ENCODE measurements at regions not wholly inside any gene's neighbourhood (a gene's known extent, or its start where the extent isn't known, plus 50 kb on each side); places are given as distances from the start of the nearest gene placed in this dataset.
A peak's percentile ranks its signal among the peaks of the same experiment; 100 is the strongest.

- no peak overlapping the region for H3K27ac ChIP-seq (ENCODE audit: low read length)
- no peaks in the 10 kb centered on the region for H3K9me3 ChIP-seq (ENCODE audit: control insufficient read depth, low read length)
- no peak for DNase-seq
- no peaks in the 10 kb centered on the region for H3K4me1 ChIP-seq (ENCODE audit: control insufficient read depth, insufficient read depth, low read length)
- H3K4me3 ChIP-seq (ENCODE audit: low read length), result no peak overlapping the region
- no peaks in the 10 kb centered on the region for H3K27me3 ChIP-seq (ENCODE audit: control insufficient read depth, insufficient read depth)
- WGBS, result 88% methylated on average over 7 of the region's 7 CpGs
- ATAC-seq, result no peak
- intact Hi-C loops (cut with DNase I), result no loop called here
Observed at GRCh38 chr7:128161466-128162125, 79.5 kb upstream of the LEP start.

- no peaks in the 10 kb centered on the region for H3K27me3 ChIP-seq (ENCODE audit: control insufficient read depth, insufficient read depth)
- 70% methylated on average over 2 of the region's 2 CpGs for WGBS
- DNase-seq (no peak), ATAC-seq (no peak)
- H3K4me3 ChIP-seq (ENCODE audit: low read length), result no peak overlapping the region
- H3K27ac ChIP-seq (ENCODE audit: low read length), result no peak overlapping the region
- H3K4me1 ChIP-seq (ENCODE audit: control insufficient read depth, insufficient read depth, low read length), result no peaks in the 10 kb centered on the region
- intact Hi-C loops (cut with DNase I), result no loop called here
- no peaks in the 10 kb centered on the region for H3K9me3 ChIP-seq (ENCODE audit: control insufficient read depth, low read length)
Observed at GRCh38 chr7:128162666-128163065, 78.4 kb upstream of the LEP start.

DNA sequence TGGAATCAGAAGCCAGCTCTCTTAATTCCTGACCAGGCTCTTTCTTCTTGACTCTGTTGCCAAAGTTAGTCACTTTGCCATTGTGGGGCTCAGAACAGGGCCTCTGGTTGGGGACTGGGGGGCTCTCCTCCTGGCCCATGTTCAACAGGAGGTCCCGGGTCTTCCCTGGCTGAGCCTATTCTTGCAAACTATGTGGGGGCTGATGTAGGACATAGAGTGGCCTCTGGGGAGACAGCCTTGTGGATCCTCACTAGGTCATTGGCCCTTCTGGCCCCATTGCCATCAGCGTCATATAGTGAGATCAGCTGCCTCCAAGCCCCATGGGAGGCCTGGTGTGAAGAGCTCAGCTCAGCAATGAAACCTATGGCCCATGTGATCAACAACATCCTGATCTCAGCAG is 77.6 kb upstream of the LEP start:
- Histone ChIP-seq H3K4me1 (ENCODE audit: control insufficient read depth, insufficient read depth, low read length) (peaks cover 2% of the 10 kb centered on the region), H3K4me3 (ENCODE audit: low read length) (no peak overlapping the region), H3K9me3 (ENCODE audit: control insufficient read depth, low read length) (no peaks in the 10 kb centered on the region), H3K27ac (ENCODE audit: low read length) (no peak overlapping the region), H3K27me3 (ENCODE audit: control insufficient read depth, insufficient read depth) (no peaks in the 10 kb centered on the region)
- WGBS, result 93% methylated on average over 2 of the region's 2 CpGs
- intact Hi-C loops (cut with DNase I), result no loop called here
- DNase-seq (no peak), ATAC-seq (no peak)

DNA sequence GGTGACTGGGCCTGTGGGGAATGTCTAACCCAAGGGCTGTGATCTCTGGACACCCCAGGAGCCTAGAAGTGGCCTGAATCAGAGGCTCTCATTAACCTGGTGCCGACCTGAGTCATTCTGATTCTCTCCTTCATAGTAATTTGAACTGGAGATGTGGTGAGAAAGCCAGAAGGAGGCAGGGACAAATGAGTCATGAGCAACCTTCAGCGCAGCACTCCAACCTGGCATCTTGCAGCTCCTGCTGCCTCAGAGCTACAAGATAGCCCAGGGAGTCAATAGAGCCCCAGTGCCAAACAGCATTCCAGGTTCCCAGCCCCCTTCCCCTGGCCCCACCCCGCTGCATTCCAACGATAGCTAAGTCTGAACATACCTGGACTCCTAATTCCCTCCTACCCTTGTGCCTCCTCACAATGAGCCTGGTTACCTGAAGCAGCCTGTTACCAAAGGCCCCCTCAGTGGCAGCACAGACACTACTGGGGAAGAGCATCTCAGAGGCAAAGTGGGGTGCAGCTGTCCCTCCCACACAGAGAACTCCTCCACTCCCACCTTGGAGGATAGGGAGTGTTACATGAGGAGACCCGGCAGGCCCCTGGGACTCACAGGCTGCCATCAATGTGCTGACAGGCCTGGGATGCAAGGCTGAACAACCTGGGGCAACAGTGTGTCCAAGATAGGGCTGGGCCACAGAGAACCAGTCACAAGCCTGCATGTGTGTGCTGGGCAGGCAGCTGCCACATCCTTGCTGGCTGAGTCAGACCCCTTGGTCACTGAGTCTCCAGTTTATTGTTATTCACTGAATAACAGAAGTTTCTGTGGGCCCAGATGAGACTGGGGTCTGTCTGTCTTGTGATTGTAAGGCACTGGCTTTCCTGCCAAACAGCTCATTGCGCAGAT is 76.8 kb upstream of the LEP start:
- peaks cover 2% of the 10 kb centered on the region for H3K4me1 ChIP-seq (ENCODE audit: control insufficient read depth, insufficient read depth, low read length)
- ATAC-seq, result no peak
- H3K9me3 ChIP-seq (ENCODE audit: control insufficient read depth, low read length), result no peaks in the 10 kb centered on the region
- DNase-seq, result no peak
- no peak overlapping the region for H3K4me3 ChIP-seq (ENCODE audit: low read length)
- H3K27ac ChIP-seq (ENCODE audit: low read length), result no peak overlapping the region
- no peaks in the 10 kb centered on the region for H3K27me3 ChIP-seq (ENCODE audit: control insufficient read depth, insufficient read depth)
- intact Hi-C loops (cut with DNase I), result no loop called here
- 70% methylated on average over 6 of the region's 6 CpGs for WGBS

GRCh38 chr7:128164955-128165670 is 76.0 kb upstream of the LEP start:
- 84% methylated on average over 6 of the region's 6 CpGs for WGBS
- Histone ChIP-seq H3K27ac (ENCODE audit: low read length) (no peak overlapping the region), H3K4me1 (ENCODE audit: control insufficient read depth, insufficient read depth, low read length) (peaks cover 2% of the 10 kb centered on the region), H3K4me3 (ENCODE audit: low read length) (no peak overlapping the region), H3K9me3 (ENCODE audit: control insufficient read depth, low read length) (no peaks in the 10 kb centered on the region), H3K27me3 (ENCODE audit: control insufficient read depth, insufficient read depth) (no peaks in the 10 kb centered on the region)
- intact Hi-C loops (cut with DNase I), result no loop called here
- no peak for ATAC-seq
- DNase-seq, result no peak

GRCh38 chr7:128165927-128166420 is 75.1 kb upstream of the LEP start:
- no peaks in the 10 kb centered on the region for H3K27me3 ChIP-seq (ENCODE audit: control insufficient read depth, insufficient read depth)
- DNase-seq (no peak), ATAC-seq (no peak)
- H3K4me3 ChIP-seq (ENCODE audit: low read length), result no peak overlapping the region
- peaks cover 2% of the 10 kb centered on the region for H3K4me1 ChIP-seq (ENCODE audit: control insufficient read depth, insufficient read depth, low read length)
- intact Hi-C loops (cut with DNase I), result no loop called here
- 18% methylated on average over 14 of the region's 14 CpGs for WGBS
- H3K9me3 ChIP-seq (ENCODE audit: control insufficient read depth, low read length), result no peaks in the 10 kb centered on the region
- H3K27ac ChIP-seq (ENCODE audit: low read length), result no peak overlapping the region

DNA sequence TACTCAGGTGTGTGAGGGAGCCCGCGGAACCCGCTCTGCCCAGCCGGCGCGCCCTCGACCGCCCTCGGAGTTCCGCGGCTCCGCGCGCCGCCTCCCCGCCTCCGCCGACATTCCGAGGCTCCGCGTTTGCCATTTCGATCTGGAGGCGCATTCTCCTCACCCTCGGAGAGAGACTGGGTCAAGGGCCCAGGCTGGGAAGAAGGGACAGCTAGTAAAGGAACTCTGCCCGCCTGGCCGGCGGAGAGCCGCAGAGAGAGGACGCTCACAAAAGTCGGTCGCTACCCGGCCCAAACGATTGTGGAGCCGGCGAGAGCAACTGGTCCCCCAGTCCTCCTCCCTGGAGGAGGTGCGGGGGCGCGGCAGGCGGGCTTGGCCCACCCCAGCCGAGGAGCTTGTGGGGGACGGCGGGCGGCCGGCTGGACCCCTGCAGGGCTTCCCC is 74.5 kb upstream of the LEP start:
- ATAC-seq (peak in 1 of 2 donors; percentile 8), DNase-seq (peak in 2 of 3 donors; percentile 48 to 53)
- Histone ChIP-seq H3K4me1 (ENCODE audit: control insufficient read depth, insufficient read depth, low read length) (peaks cover 2% of the 10 kb centered on the region), H3K4me3 (ENCODE audit: low read length) (peak overlapping the region; percentile 59), H3K27me3 (ENCODE audit: control insufficient read depth, insufficient read depth) (no peaks in the 10 kb centered on the region), H3K9me3 (ENCODE audit: control insufficient read depth, low read length) (no peaks in the 10 kb centered on the region), H3K27ac (ENCODE audit: low read length) (no peak overlapping the region)
- intact Hi-C loops (cut with DNase I), result no loop called here
- WGBS, result under 1% methylated on average over 44 of the region's 44 CpGs

GRCh38 chr7:128167042-128167701 is 73.9 kb upstream of the LEP start:
- intact Hi-C loops (cut with DNase I), result no loop called here
- peaks cover 2% of the 10 kb centered on the region for H3K4me1 ChIP-seq (ENCODE audit: control insufficient read depth, insufficient read depth, low read length)
- H3K4me3 ChIP-seq (ENCODE audit: low read length), result peak overlapping the region; percentile 59
- ATAC-seq (peak; percentile 23 to 29), DNase-seq (peak in 2 of 3 donors; percentile 17 to 52)
- H3K9me3 ChIP-seq (ENCODE audit: control insufficient read depth, low read length), result no peaks in the 10 kb centered on the region
- H3K27me3 ChIP-seq (ENCODE audit: control insufficient read depth, insufficient read depth), result no peaks in the 10 kb centered on the region
- WGBS, result under 1% methylated on average over 59 of the region's 59 CpGs
- no peak overlapping the region for H3K27ac ChIP-seq (ENCODE audit: low read length)

DNA sequence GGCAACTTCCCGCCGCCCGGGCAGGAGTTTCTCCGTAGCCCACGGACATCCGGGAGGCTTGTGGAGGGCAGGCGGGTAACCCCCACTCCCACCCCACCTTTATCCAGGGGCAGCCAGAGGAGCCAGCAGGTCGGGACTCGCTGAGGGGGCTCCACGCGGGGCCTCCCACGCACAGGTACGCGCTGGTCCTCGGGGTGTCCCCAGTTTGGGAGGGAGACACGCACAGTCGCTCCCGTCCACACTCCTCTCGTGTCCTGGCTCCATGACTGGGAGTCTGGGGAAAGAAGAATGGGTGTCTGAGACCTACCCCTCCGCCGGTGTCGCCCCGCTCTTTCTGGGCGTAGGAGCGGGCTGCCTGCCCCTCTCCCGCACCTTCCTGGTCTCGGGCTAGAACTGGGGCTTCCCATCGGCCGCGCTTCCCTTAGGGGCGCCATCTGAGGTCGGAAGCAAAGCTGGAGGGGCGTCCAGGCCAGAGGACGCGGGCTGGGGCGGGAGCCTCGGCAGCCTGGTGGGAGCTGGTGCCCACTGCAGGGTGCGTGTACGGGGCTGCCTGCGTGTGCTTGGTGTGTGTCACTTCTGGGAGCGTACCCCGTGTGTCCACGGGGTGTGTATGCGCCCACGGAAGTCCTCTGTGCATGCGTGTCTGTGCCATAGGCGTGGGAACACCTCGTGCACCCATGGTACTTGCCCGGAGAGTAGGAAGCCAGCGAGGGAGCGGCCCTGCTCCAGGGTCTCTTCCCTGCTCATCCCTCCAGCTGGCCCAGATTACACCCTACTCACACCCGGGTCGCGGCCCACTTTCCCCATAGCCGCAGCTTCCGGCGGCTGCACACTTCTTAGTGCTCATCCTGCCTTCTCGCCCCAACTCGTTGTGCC is 73.0 kb upstream of the LEP start:
- Histone ChIP-seq H3K9me3 (ENCODE audit: control insufficient read depth, low read length) (no peaks in the 10 kb centered on the region), H3K27ac (ENCODE audit: low read length) (no peak overlapping the region), H3K4me1 (ENCODE audit: control insufficient read depth, insufficient read depth, low read length) (peaks cover 2% of the 10 kb centered on the region), H3K4me3 (ENCODE audit: low read length) (peak overlapping the region; percentile 59), H3K27me3 (ENCODE audit: control insufficient read depth, insufficient read depth) (no peaks in the 10 kb centered on the region)
- no peak for DNase-seq
- 4% methylated on average over 59 of the region's 59 CpGs for WGBS
- intact Hi-C loops (cut with DNase I), result no loop called here
- peak; percentile 17 to 21 for ATAC-seq

DNA sequence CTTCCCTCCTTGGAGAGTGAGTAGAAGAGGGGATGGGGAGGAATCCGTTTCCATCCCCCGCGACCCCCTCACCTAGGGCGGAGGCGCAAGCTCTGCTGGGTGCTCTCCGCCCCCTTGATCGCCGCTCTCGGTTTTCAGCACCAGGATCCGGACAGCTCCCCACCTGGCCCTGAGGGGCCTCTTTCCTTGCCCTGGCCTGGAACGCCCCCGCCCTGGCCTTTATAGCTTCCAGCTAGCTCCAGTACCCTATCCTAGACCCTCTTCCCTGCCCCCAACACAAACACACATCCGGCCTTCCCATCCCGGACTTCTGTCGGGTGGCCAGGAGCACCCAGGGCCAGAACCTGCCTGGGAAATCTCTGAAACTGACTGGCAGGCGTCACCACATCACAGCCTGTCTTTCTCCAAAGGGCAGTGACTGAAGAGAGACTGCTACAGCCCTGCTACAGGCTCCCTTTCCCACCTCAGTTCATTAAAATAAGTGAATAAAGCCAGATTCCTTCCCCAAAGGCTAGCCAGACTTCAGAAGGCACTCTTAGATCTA is 72.3 kb upstream of the LEP start:
- peaks cover 2% of the 10 kb centered on the region for H3K4me1 ChIP-seq (ENCODE audit: control insufficient read depth, insufficient read depth, low read length)
- intact Hi-C loops (cut with DNase I), result no loop called here
- WGBS, result 6% methylated on average over 16 of the region's 16 CpGs
- DNase-seq (peak in 2 of 3 donors; percentile 66 to 68), ATAC-seq (peak in 1 of 2 donors; percentile 33)
- no peaks in the 10 kb centered on the region for H3K27me3 ChIP-seq (ENCODE audit: control insufficient read depth, insufficient read depth)
- H3K27ac ChIP-seq (ENCODE audit: low read length), result no peak overlapping the region
- H3K9me3 ChIP-seq (ENCODE audit: control insufficient read depth, low read length), result no peaks in the 10 kb centered on the region
- no peak overlapping the region for H3K4me3 ChIP-seq (ENCODE audit: low read length)
